Astrocyte of the spinal cord (primary cell): ENCODE measurements at regions not wholly inside any gene's neighbourhood (a gene's known extent, or its start where the extent isn't known, plus 50 kb on each side); places are given as distances from the start of the nearest gene placed in this dataset.

Source experiments
- DNase-seq: peaks from one replicate; pipeline ENCODE4 v3.0.0; 2011; ENCODE audit warnings: low read depth, low spot score
- H3K4me3 ChIP-seq: 2 replicates; pipeline ENCODE4 v1.5.1; 2011; ENCODE audit warnings: low read depth, mild to moderate bottlenecking, low read length, moderate library complexity
- CTCF ChIP-seq: IDR thresholded peaks from 2 replicates; pipeline ENCODE4 v1.5.1; 2012; ENCODE audit warnings: low read depth, mild to moderate bottlenecking, low read length, inconsistent platforms
- in situ Hi-C: cut with HindIII; loops from 2 replicates; pipeline ENCODE4 v1.10.0; 2017; ENCODE audit warnings: low sequenced_read_pairs

DNA sequence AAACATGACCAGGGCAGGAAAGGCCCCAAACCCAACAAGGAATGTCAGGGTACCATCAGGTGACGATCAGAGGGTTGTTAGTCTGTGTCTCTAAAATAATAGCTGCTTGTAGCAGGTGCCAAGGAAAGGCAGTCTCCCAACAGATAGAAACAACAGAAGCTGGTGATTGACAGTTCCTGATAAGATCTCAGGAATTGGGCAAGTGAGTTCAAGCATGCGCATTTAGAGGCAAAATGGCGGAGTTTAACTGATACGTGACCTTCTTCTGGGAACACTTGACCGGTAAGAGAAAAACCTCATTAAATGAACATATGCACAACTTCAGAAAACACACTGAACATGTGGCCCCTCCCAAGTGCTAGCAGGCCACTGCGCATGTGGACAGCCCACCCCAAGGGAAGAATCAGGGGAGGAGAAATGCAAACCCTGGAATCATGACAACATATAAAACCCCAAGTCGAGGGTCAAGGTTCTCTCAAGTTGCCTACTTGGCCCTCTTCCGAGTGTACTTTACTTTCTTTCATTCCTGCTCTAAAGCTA, 664.9 kb downstream of the KCNJ3 start:
- no peak overlapping the region for H3K4me3 ChIP-seq
- DNase-seq = no peak
- in situ Hi-C loops = no loop called here
- TF ChIP-seq CTCF = no peak

- H3K4me3 ChIP-seq = no peak overlapping the region
- in situ Hi-C loops = no loop called here
- no peak for TF ChIP-seq CTCF
- no peak for DNase-seq
Measured at GRCh38 chr2:155357172-155357571, 658.7 kb downstream of the KCNJ3 start.

GRCh38 chr2:155356250-155356649, 657.8 kb downstream of the KCNJ3 start:
- no peak for DNase-seq
- no peak for TF ChIP-seq CTCF
- no peak overlapping the region for H3K4me3 ChIP-seq
- in situ Hi-C loops = no loop called here

GRCh38 chr2:155350783-155351580, 652.5 kb downstream of the KCNJ3 start:
- no peak for DNase-seq
- TF ChIP-seq CTCF = no peak
- no peak overlapping the region for H3K4me3 ChIP-seq
- in situ Hi-C loops = no loop called here

DNA sequence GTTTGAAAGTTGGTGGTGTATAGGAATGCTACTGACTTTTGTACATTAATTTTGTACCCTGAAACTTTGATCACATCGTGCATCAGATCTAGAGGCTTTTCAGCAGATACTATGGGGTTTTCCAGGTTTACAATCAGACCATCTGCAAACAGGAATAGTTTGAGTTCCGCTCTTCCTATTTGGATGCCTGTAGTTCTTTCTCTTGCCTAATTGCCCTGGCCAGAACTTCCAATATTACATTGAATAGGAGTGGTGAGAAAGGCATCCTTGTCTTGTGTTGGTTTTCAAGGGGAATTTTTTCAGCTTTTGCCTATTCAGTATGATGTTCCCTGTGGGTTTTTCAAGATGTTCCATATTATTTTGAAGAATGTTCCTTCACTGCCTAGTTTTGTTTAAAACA, 633.5 kb downstream of the KCNJ3 start:
- no peak overlapping the region for H3K4me3 ChIP-seq
- TF ChIP-seq CTCF = no peak
- in situ Hi-C loops = no loop called here
- no peak for DNase-seq

DNA sequence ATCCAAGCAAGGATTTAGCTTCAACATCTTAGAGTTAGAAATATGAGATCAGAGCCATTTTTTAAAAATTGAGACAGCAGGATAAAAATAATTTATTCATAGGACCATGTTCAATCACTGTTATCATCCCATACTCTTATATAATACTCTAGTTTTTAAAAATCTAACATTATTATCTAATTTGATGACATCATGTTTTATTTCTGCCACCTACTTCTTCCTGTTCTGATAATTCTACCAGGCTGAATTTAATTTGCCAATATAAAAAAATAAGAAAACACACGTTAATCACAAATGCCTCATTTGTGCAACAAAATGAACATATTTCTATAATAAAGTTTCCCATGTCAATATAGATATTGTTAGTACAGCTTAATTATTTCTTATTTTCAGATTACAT, 621.7 kb downstream of the KCNJ3 start:
- DNase-seq = no peak
- in situ Hi-C loops = no loop called here
- TF ChIP-seq CTCF = no peak
- H3K4me3 ChIP-seq = no peak overlapping the region
